ENCODE measurements at regions not wholly inside any gene's neighbourhood (a gene's known extent, or its start where the extent isn't known, plus 50 kb on each side); places are given as distances from the start of the nearest gene placed in this dataset.
A peak's percentile ranks its signal among the peaks of the same experiment; 100 is the strongest.
"Not testable (repeated sequence)": the region's sequence is repeated elsewhere in the genome, so short reads cannot be mapped to it uniquely, and the experiment has no call there.

GRCh38 chr3:162718697-162719096, 1222.1 kb downstream of the OTOL1 start:
- DNase-seq (ENCODE audit: low read depth, low spot score) = peak; percentile 90

- DNase-seq (ENCODE audit: low read depth, low spot score) = peak; percentile 89
These were observed 1223.2 kb downstream of the OTOL1 start for GRCh38 chr3:162719684-162720341.

DNA sequence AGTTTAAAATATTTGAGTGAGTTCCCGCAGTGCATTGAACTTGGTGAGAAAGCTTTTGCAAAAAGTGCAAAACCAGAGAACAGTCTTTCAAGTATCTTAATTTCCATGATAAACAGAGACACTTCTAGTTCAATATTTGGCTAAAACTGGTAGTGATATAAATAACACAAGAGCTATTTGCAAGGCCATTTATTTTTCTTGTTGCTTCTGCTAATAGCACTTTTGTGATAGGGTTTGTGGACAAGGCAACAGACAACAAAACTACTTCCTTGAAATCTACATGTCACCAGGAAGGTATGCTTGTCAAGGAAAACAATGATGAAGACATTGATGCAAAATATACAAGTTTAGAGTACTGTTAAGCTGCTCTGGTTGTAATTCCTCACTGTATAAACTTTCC, 1225.1 kb downstream of the OTOL1 start:
- no peak for DNase-seq (ENCODE audit: low read depth, low spot score)

DNA sequence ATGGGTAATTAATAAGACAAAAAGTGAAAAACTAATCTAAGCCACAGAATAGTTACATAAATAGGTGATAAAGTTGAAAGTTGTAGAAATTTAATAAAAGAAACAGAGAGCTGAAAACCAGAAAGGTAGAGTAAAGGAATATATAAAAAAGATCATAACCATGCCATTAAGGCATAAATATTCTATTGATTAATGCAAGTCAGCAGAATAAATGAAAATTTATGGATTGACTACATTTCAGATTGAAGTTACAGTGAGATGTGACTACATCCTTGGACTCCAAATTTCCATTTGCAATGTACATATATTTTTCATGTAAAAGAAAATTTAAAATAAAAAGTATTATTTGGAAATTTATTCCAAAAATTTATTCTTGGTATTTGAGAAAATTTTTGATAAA, 1225.7 kb downstream of the OTOL1 start:
- DNase-seq (ENCODE audit: low read depth, low spot score) = no peak

- DNase-seq (ENCODE audit: low read depth, low spot score) = not testable (repeated sequence)
These were observed 1226.2 kb downstream of the OTOL1 start for GRCh38 chr3:162722796-162723195.

DNA sequence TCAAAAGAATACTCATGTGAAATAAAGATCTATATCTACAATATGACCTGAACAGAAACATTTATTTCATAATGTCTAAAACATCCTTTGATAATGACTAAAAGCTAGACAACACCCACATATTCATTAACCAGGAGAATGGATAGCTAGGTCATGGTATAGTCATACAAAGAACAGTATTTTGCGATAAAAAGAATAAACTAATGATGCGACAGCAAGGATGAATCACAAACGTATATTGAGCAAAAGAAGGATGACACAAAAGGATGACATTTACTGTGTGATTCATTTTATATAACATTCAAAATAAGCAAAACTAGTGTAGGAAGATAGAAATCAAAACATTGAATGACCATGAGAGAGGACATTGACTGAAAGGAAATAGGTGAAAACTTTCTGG, 1233.1 kb downstream of the OTOL1 start:
- DNase-seq (ENCODE audit: low read depth, low spot score) = no peak

DNA sequence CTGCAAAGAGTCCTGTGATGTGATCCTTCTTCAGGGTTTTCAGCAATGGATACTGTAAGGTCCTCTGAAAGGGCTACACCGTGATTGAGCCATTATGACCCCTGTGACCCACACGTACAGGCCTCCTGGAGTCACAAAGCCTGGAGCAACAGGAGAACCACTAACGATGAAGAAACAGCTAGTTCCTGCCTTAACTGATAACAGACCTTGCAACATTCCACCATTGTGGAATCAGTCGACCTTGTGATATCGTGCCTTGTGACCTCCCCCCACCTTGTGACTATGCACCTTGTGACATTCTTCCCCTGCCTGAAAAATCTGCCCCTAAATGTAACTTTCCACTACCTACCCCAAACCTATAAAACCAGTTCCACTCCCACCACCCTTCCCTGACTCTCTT, 1235.4 kb downstream of the OTOL1 start:
- not testable (repeated sequence) for DNase-seq (ENCODE audit: low read depth, low spot score)

- no peak for DNase-seq (ENCODE audit: low read depth, low spot score)
These were observed 1242.2 kb downstream of the OTOL1 start for GRCh38 chr3:162738784-162739183.

- no peak for DNase-seq (ENCODE audit: low read depth, low spot score)
These were observed 1244.5 kb downstream of the OTOL1 start for GRCh38 chr3:162740941-162741596.

- DNase-seq (ENCODE audit: low read depth, low spot score) = no peak
These were observed 1245.6 kb downstream of the OTOL1 start for GRCh38 chr3:162742159-162742717.

DNA sequence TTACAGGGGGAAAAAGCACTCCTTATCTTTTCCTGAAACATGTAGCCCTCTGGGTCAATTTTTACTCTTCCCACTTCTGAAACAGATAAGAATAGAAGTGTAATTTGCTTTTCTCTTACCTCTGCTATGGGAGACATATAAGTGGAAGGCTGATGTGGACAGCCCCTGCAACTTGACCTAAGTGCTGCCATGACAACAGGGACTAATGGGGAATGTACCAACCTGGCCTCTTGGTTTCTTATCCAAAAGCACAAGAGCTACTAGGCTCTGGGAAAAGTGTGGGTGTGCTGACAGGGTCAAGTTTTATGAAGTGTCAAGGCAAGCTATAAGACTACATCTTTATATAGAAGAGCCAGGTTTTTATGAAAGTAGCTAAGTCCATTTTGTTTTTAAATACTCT, 1246.5 kb downstream of the OTOL1 start:
- no peak for DNase-seq (ENCODE audit: low read depth, low spot score)

- no peak for DNase-seq (ENCODE audit: low read depth, low spot score)
These were observed 1264.2 kb downstream of the OTOL1 start for GRCh38 chr3:162760789-162761188.

DNA sequence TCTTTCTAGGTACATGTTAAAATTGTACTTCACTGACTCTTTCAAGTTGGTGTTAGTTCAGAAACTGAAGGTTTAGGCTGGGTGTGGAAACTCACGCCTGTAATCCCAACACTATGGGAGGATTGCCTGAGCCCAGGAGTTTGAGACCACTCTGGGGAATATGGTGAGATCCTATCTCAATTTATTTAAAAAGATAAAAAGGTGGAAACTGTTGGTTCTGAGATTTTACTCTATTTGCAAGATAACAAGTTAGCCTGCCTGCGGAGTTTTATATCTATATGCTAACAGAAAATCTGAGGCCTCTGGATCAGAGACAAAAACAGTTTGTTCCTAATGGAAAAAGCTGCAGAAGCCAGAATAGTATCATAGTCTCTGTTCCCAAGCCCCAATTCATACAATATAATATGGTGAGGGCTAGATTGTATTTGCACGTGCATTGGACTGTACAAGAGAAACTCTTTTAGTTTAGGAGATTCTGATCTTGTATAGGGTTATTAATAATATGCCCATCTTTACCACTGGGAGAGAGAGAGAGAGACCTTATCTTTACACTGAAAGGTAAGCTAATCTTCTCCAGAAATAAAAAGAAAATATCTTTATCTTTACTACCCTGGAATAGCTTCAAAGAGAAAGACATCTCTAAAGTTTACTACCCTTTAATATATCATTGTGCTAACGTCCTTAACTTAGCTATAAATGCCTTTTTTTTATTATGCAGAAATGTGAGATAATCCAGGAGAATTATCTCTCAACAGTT, 1267.6 kb downstream of the OTOL1 start:
- DNase-seq (ENCODE audit: low read depth, low spot score) = no peak

DNA sequence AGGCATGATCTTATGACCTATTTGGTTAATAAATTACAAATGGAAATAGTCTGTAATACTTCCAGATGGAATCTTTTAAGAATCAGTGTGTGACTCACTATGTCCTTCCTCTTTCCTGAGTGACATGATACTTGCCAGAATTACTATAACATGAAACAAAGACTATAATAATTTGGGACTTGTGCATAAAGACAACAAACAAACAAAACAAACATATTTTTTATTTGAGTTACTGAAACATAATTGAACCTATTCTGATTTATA, 1268.1 kb downstream of the OTOL1 start:
- no peak for DNase-seq (ENCODE audit: low read depth, low spot score)

GRCh38 chr3:162765524-162765923, 1268.9 kb downstream of the OTOL1 start:
- DNase-seq (ENCODE audit: low read depth, low spot score) = no peak

DNA sequence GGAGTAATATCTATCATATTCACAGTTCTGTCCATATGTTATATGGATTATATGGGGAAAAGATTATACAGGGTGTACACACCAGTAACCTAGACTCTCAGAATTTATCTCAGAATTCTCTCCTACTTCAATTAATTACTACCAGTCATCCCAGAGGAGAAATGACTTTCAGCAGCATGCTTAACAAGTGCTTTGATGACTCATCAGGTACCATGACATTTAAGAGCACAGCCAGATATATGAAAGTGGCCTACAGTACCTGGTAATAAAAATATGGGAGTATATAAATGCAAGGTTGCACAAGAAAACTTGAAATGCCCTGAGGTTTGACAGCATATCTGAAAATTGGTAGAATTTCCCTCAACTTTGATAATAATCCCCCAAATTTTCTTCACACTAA, 1273.0 kb downstream of the OTOL1 start:
- no peak for DNase-seq (ENCODE audit: low read depth, low spot score)

DNA sequence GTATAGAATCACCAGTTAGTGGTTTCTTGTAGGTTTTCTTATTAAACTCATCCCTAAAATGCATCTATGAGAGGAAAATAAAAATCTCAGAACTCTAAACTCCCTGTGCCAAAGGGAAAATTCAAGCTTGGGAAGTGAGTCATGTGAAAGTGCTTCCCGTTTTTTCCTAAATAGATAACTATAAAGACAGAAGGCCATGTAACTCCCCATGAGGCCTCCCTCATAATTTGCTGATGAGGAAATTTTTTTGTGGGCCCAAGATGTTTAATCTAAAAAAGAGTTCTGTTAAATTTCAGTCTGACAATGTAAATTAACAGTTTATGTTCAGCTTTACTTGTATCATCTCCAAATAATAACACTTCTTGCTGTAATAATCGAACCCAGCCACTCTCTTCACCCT, 1273.9 kb downstream of the OTOL1 start:
- DNase-seq (ENCODE audit: low read depth, low spot score) = no peak

GRCh38 chr3:162774613-162775100, 1278.0 kb downstream of the OTOL1 start:
- no peak for DNase-seq (ENCODE audit: low read depth, low spot score)

- no peak for DNase-seq (ENCODE audit: low read depth, low spot score)
These were observed 1279.5 kb downstream of the OTOL1 start for GRCh38 chr3:162776148-162776547.

DNA sequence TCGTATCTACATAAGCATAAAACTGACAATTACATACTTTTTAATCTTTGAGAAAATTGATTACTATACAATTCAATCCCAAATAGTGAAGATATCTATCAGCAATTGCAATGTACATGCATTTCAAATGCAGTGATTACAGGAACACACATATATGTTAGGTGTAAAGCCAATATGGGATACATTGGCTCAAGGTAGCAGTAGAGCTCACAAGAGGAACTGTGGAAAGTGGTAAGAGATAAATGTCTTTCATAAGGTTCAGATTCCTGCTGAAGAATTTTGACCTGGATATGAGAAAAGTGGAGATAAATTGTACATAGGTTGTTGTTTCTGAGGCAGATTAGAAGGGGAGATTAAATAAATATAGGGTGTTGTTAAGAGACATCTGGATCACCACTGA, 1280.5 kb downstream of the OTOL1 start:
- DNase-seq (ENCODE audit: low read depth, low spot score) = no peak

DNA sequence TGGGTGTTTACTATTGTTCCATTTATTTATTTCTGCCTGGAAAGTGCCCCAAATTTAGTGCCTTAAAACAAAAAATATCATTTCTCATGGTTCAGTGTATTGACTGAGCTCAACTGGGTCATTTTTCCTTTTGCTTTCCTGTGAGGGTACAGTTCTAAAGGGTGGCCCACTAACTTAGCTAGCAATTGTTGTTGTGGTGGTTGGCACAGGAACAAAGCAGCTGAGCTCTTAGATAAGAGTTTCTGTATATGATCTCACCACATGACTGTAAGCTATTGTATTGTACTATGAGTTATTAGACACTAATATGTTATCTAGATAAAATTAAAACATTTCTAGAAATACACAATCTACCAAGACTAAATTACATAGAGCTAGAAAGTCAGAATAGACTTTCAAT, 1283.7 kb downstream of the OTOL1 start:
- no peak for DNase-seq (ENCODE audit: low read depth, low spot score)

- no peak for DNase-seq (ENCODE audit: low read depth, low spot score)
These were observed 1303.3 kb downstream of the OTOL1 start for GRCh38 chr3:162799910-162800309.
